Prostate gland (tissue), 2 donors: ENCODE measurements at regions not wholly inside any gene's neighbourhood (a gene's known extent, or its start where the extent isn't known, plus 50 kb on each side); places are given as distances from the start of the nearest gene placed in this dataset.

Experiments
- CTCF ChIP-seq, 4 experiments: fragments of 200-600 bp in 2 of 4; fragments of 450-650 bp in 2 of 4; sonication (generic) in 2 of 4; IDR thresholded peaks; 1 replicate in 3 of 4; 2 replicates in 1 of 4; pipeline ENCODE4 v1.5.1; 2016 to 2019; ENCODE audit warnings: antibody characterized with exemption in 4 of 4, mild to moderate bottlenecking in 2 of 4, moderate library complexity in 2 of 4
- POLR2A ChIP-seq: fragments of 450-650 bp; IDR thresholded peaks from one replicate; pipeline ENCODE4 v1.6.1; 2016; ENCODE audit warnings: antibody characterized with exemption, mild to moderate bottlenecking

GRCh38 chr22:33149611-33150010, 91.4 kb upstream of the SYN3 start:
- TF ChIP-seq CTCF (IDR thresholded peaks at IDR 0.05) = no peak
- no peak for TF ChIP-seq POLR2A
